ENCODE measurements at regions not wholly inside any gene's neighbourhood (a gene's known extent, or its start where the extent isn't known, plus 50 kb on each side); places are given as distances from the start of the nearest gene placed in this dataset.

GRCh38 chr3:168394439-168394838 is 298.7 kb upstream of the GOLIM4 start:
- DNase-seq (ENCODE audit: low read depth) = no peak

GRCh38 chr3:168386301-168386700 is 290.6 kb upstream of the GOLIM4 start:
- DNase-seq (ENCODE audit: low read depth) = no peak

GRCh38 chr3:168384990-168385389 is 289.3 kb upstream of the GOLIM4 start:
- no peak for DNase-seq (ENCODE audit: low read depth)

- no peak for DNase-seq (ENCODE audit: low read depth)
Measured at GRCh38 chr3:168383573-168383972, 287.8 kb upstream of the GOLIM4 start.

- DNase-seq (ENCODE audit: low read depth) = no peak
Measured at GRCh38 chr3:168371846-168372245, 276.1 kb upstream of the GOLIM4 start.

- DNase-seq (ENCODE audit: low read depth) = no peak
Measured at GRCh38 chr3:168364967-168365366, 269.2 kb upstream of the GOLIM4 start.

GRCh38 chr3:168362661-168363247 is 267.0 kb upstream of the GOLIM4 start:
- DNase-seq (ENCODE audit: low read depth) = no peak

GRCh38 chr3:168362156-168362555 is 266.4 kb upstream of the GOLIM4 start:
- no peak for DNase-seq (ENCODE audit: low read depth)

- no peak for DNase-seq (ENCODE audit: low read depth)
Measured at GRCh38 chr3:168360993-168361392, 265.3 kb upstream of the GOLIM4 start.

- DNase-seq (ENCODE audit: low read depth) = no peak
Measured at GRCh38 chr3:168342946-168343850, 247.5 kb upstream of the GOLIM4 start.

- no peak for DNase-seq (ENCODE audit: low read depth)
Measured at GRCh38 chr3:168341956-168342936, 246.5 kb upstream of the GOLIM4 start.

GRCh38 chr3:168341192-168341815 is 245.6 kb upstream of the GOLIM4 start:
- DNase-seq (ENCODE audit: low read depth) = peak; percentile 50

GRCh38 chr3:168338161-168338560 is 242.4 kb upstream of the GOLIM4 start:
- no peak for DNase-seq (ENCODE audit: low read depth)

- no peak for DNase-seq (ENCODE audit: low read depth)
Measured at GRCh38 chr3:168336276-168336675, 240.6 kb upstream of the GOLIM4 start.

GRCh38 chr3:168333410-168333935 is 237.7 kb upstream of the GOLIM4 start:
- no peak for DNase-seq (ENCODE audit: low read depth)

- DNase-seq (ENCODE audit: low read depth) = no peak
Measured at GRCh38 chr3:168331756-168332155, 236.0 kb upstream of the GOLIM4 start.

- DNase-seq (ENCODE audit: low read depth) = no peak
Measured at GRCh38 chr3:168330983-168331382, 235.3 kb upstream of the GOLIM4 start.

GRCh38 chr3:168327856-168328255 is 232.1 kb upstream of the GOLIM4 start:
- no peak for DNase-seq (ENCODE audit: low read depth)

GRCh38 chr3:168325684-168326083 is 230.0 kb upstream of the GOLIM4 start:
- no peak for DNase-seq (ENCODE audit: low read depth)

- DNase-seq (ENCODE audit: low read depth) = peak; percentile 18
Measured at GRCh38 chr3:168322941-168323340, 227.2 kb upstream of the GOLIM4 start.

GRCh38 chr3:168314166-168314565 is 218.4 kb upstream of the GOLIM4 start:
- DNase-seq (ENCODE audit: low read depth) = no peak

GRCh38 chr3:168312984-168313383 is 217.3 kb upstream of the GOLIM4 start:
- DNase-seq (ENCODE audit: low read depth) = no peak
